Kidney (tissue), 13 donors: ENCODE measurements at regions not wholly inside any gene's neighbourhood (a gene's known extent, or its start where the extent isn't known, plus 50 kb on each side); places are given as distances from the start of the nearest gene placed in this dataset.

ENCODE experiments used
- DNase-seq, 5 donors: peaks; one replicate each; pipeline ENCODE4 v3.0.0-alpha.2; 2013 to 2020
- FAIRE-seq: peaks from 2 replicates; lab custom pipeline; 2012; peaks lifted over from hg19 to GRCh38; lab: Jason Lieb, UNC
- H3K27ac ChIP-seq, 2 donors: one replicate each; pipeline ENCODE4 v1.7.0; 2013; ENCODE audit warnings: low read depth in 2 of 2, low read length in 2 of 2, inconsistent platforms in 1 of 2
- H3K27me3 ChIP-seq: one replicate; pipeline ENCODE4 v1.7.1; 2013; ENCODE audit warnings: low read length, inconsistent platforms; ENCODE audit not compliant: control insufficient read depth, insufficient read depth
- H3K36me3 ChIP-seq, 3 donors: one replicate each; pipeline versions ENCODE4 v1.7.0 to v1.7.1; 2013; ENCODE audit warnings: low read length in 3 of 3, control low read depth in 1 of 3, inconsistent platforms in 1 of 3; ENCODE audit not compliant: insufficient read depth in 3 of 3, control insufficient read depth in 2 of 3
- H3K4me1 ChIP-seq, 3 donors: one replicate each; pipeline versions ENCODE4 v1.7.0 to v1.7.1; 2013; ENCODE audit warnings: low read length in 3 of 3, inconsistent platforms in 1 of 3, low read depth in 1 of 3; ENCODE audit not compliant: control insufficient read depth in 2 of 3, insufficient read depth in 2 of 3
- H3K4me3 ChIP-seq, 3 donors: one replicate each; pipeline versions ENCODE4 v1.7.0 to v1.8.1; 2013; ENCODE audit warnings: low read length in 3 of 3, control low read depth in 1 of 3, inconsistent platforms in 1 of 3
- H3K9ac ChIP-seq, 3 donors: one replicate each; pipeline versions ENCODE4 v1.7.0 to v1.7.1; 2013; ENCODE audit warnings: low read length in 3 of 3, control low read depth in 1 of 3, inconsistent platforms in 1 of 3
- H3K9me3 ChIP-seq, 3 donors: one replicate each; pipeline versions ENCODE4 v1.7.0 to v1.7.1; 2013; ENCODE audit warnings: low read length in 3 of 3, control low read depth in 1 of 3, inconsistent platforms in 1 of 3; ENCODE audit not compliant: control insufficient read depth in 2 of 3, insufficient read depth in 1 of 3
- CTCF ChIP-seq: IDR thresholded peaks from 3 replicates; pipeline ENCODE4 v1.5.1; 2012; ENCODE audit warnings: mild to moderate bottlenecking, moderate library complexity, borderline replicate concordance; ENCODE audit not compliant: insufficient read depth; ENCODE audit errors: extremely low read depth
- intact Hi-C: fragments of 100-400 bp; cut with DNase I; formaldehyde crosslinking; loops from one replicate; pipeline ENCODE4 v1.11.1; 2022
- donor health status: control.
- donor health status: control.
- donor health status: control.
- donor health status: control.
- donor health status: control.
- donor health status: DM: yes; HTN: yes; CAD: no.
- donor health status: Normal renal cell carcinoma (clear cell type).

DNA sequence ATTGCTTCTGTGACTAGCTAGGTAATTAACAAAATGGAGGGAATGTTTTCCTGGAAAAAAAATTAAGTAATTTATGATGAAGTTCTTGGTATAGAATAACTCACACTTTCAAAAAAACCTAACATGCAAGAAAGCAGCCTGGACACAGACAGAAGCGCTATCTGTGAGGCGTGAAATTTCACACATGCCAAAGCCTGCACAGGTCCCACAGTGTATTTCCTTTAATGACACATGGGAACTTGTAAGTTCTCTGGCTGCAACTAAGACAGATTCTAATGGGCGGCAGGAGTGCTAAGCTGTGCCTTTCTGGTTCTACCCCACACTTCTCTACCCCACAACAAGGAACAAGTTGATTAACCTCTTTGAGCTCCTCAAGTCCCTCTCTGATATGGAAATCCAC lies 84.9 kb upstream of the NEO1 start:
- peak in 1 of 5 donors; percentile 59 for DNase-seq
- H3K27me3 ChIP-seq = no peaks in the 10 kb centered on the region
- no peak overlapping the region for H3K27ac ChIP-seq
- no peaks in the 10 kb centered on the region for H3K9me3 ChIP-seq
- no peak for TF ChIP-seq CTCF
- intact Hi-C loops = no loop called here
- no peaks in the 10 kb centered on the region for H3K36me3 ChIP-seq
- no peak overlapping the region for H3K4me3 ChIP-seq
- FAIRE-seq = no peak
- H3K4me1 ChIP-seq = peaks cover 0 to 4% (median 3%) of the 10 kb centered on the region in 3 donors
- H3K9ac ChIP-seq = no peak overlapping the region

DNA sequence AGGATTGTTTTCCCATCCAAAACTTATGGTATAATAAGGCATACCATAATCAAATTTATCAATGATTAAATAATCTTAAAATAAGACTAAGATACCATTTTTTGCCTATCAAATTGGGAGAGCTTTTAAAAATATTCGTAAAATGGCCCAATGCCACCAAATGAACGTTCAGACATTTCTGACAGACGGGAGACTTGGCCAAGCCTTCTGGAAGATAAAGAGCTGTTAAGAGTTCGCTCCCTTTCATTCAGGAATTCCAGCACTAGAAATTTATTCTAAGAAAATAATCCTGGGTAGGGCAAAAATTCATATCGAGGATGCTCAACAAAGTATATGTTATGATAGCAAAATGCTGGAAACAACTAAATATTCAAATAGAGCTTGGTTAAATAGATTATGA lies 85.6 kb upstream of the NEO1 start:
- Histone ChIP-seq H3K4me3 (no peak overlapping the region), H3K9ac (no peak overlapping the region), H3K4me1 (peaks cover 0 to 4% (median 3%) of the 10 kb centered on the region in 3 donors), H3K36me3 (no peaks in the 10 kb centered on the region), H3K27ac (no peak overlapping the region), H3K27me3 (no peaks in the 10 kb centered on the region), H3K9me3 (no peaks in the 10 kb centered on the region)
- intact Hi-C loops = no loop called here
- DNase-seq (no peak), FAIRE-seq (no peak)
- no peak for TF ChIP-seq CTCF

DNA sequence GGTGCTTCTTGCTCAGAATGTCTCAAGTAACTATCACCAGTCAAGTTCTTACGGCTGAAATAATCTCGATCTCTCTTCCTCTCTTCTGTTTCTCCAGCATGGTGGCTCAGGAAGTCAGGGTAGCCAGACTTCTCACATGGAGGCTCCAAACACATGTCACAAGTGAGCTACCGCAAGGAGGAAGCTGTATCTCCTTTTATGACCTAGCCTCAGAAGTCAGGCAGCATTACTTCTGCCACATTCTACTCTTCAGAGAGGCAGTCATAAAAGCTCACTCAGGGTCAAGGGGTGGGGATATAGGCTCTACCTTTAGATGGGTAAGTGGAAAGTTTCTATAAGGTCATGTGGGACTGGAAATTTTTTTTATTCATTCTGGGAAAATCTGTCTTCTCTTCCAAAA lies 86.6 kb upstream of the NEO1 start:
- Histone ChIP-seq H3K4me3 (no peak overlapping the region), H3K9ac (no peak overlapping the region), H3K27ac (no peak overlapping the region), H3K36me3 (no peaks in the 10 kb centered on the region), H3K4me1 (peaks cover 0 to 4% (median 0%) of the 10 kb centered on the region in 3 donors), H3K27me3 (no peaks in the 10 kb centered on the region), H3K9me3 (no peaks in the 10 kb centered on the region)
- TF ChIP-seq CTCF = no peak
- no peak for DNase-seq
- FAIRE-seq = no peak
- intact Hi-C loops = no loop called here

DNA sequence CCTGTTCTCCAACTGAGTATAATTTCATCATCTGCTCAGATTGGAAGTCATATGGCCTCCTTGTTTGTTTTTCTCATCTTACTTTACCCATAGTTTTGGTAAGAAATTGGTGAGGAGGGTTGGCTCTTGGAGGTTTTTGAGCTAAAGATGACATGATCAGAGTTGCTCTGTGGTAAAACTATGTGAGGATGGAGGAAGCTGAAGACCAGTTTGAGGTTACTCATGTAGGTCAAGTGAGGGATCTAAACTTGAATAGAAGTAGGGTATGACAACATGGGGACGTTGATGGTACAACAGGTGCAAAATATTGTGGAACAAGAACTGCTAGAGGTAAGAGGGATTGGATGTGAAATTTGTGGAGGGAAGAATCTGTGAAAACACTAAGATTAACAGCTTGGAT lies 87.7 kb upstream of the NEO1 start:
- Histone ChIP-seq H3K4me1 (peaks cover 0 to 4% (median 0%) of the 10 kb centered on the region in 3 donors), H3K27me3 (no peaks in the 10 kb centered on the region), H3K27ac (no peak overlapping the region), H3K9ac (no peak overlapping the region), H3K9me3 (no peaks in the 10 kb centered on the region), H3K36me3 (no peaks in the 10 kb centered on the region), H3K4me3 (no peak overlapping the region)
- no peak for FAIRE-seq
- TF ChIP-seq CTCF = no peak
- no peak for DNase-seq
- intact Hi-C loops = no loop called here
